Neural cell (in vitro differentiated cells): ENCODE measurements at regions not wholly inside any gene's neighbourhood (a gene's known extent, or its start where the extent isn't known, plus 50 kb on each side); places are given as distances from the start of the nearest gene placed in this dataset.

Source experiments
- H2AFZ ChIP-seq: fragments of 200-600, 300-800 bp; sonication (generic), shearing (Covaris generic); 2 replicates; pipeline ENCODE4 v1.6.0; 2014; ENCODE audit warnings: low read depth, mild to moderate bottlenecking, antibody characterized with exemption, low read length, moderate library complexity
- H3F3A ChIP-seq: fragments of 200-600 bp; shearing (Covaris generic); 2 replicates; pipeline ENCODE4 v1.6.1; 2016; ENCODE audit warnings: mild to moderate bottlenecking, moderate library complexity, mixed read lengths, antibody characterized with exemption, low read length; ENCODE audit not compliant: insufficient read depth, poor library complexity, severe bottlenecking
- H3K27ac ChIP-seq: fragments of 200-600, 300-800 bp; sonication (generic), shearing (Covaris generic); 2 replicates; pipeline ENCODE4 v1.5.1; 2014; ENCODE audit warnings: mild to moderate bottlenecking, low read length, moderate library complexity
- H3K27me3 ChIP-seq: fragments of 300-800, 200-600 bp; sonication (generic), shearing (Covaris generic); 2 replicates; pipeline ENCODE4 v1.6.0; 2014; ENCODE audit warnings: mild to moderate bottlenecking, low read depth, low read length, moderate library complexity; ENCODE audit not compliant: insufficient read depth
- H3K36me3 ChIP-seq: fragments of 300-800, 200-600 bp; sonication (generic), shearing (Covaris generic); 2 replicates; pipeline ENCODE4 v1.5.1; 2014; ENCODE audit warnings: mild to moderate bottlenecking, antibody characterized with exemption, low read length, moderate library complexity; ENCODE audit not compliant: insufficient read depth
- H3K4me2 ChIP-seq: fragments of 300-800, 200-600 bp; sonication (generic), shearing (Covaris generic); 2 replicates; pipeline ENCODE4 v1.6.0; 2014; ENCODE audit warnings: mild to moderate bottlenecking, low read length
- H3K4me3 ChIP-seq: fragments of 300-800, 200-600 bp; sonication (generic), shearing (Covaris generic); 2 replicates; pipeline ENCODE4 v1.5.1; 2014; ENCODE audit warnings: mild to moderate bottlenecking, low read length, moderate library complexity
- H3K79me2 ChIP-seq: fragments of 200-600 bp; shearing (Covaris generic); replicated peaks from 2 replicates; pipeline ENCODE4 v1.6.0; 2014; ENCODE audit warnings: mild to moderate bottlenecking, low read length, moderate library complexity; ENCODE audit not compliant: insufficient read depth
- H3K9ac ChIP-seq: fragments of 300-800, 200-600 bp; sonication (generic), shearing (Covaris generic); 2 replicates; pipeline ENCODE4 v1.6.1; 2016; ENCODE audit warnings: mild to moderate bottlenecking, low read length, mixed read lengths
- H3K9me2 ChIP-seq: fragments of 200-600 bp; shearing (Covaris generic); 2 replicates; pipeline ENCODE4 v1.6.1; 2016; ENCODE audit warnings: mild to moderate bottlenecking, low read length, mixed read lengths; ENCODE audit not compliant: insufficient read depth
- H3K9me3 ChIP-seq: fragments of 200-600, 300-800 bp; sonication (generic), shearing (Covaris generic); 2 replicates; pipeline ENCODE4 v1.6.1; 2016; ENCODE audit warnings: mild to moderate bottlenecking, mixed run types, low read length, moderate library complexity, mixed read lengths
- H4K20me1 ChIP-seq: fragments of 200-600 bp; shearing (Covaris generic); 2 replicates; pipeline ENCODE4 v1.6.1; 2016; ENCODE audit warnings: mild to moderate bottlenecking, mixed run types; ENCODE audit not compliant: insufficient read depth
- CTCF ChIP-seq: fragments of 450-650 bp; IDR thresholded peaks from 2 replicates; pipeline ENCODE4 v1.5.1; 2014; ENCODE audit warnings: antibody characterized with exemption, mild to moderate bottlenecking, moderate library complexity; ENCODE audit not compliant: poor library complexity, severe bottlenecking
- EP300 ChIP-seq: fragments of 450-650 bp; conservative IDR thresholded peaks from 2 replicates; pipeline ENCODE4 v1.6.1; 2014; ENCODE audit warnings: antibody characterized with exemption, mild to moderate bottlenecking, moderate library complexity; ENCODE audit not compliant: poor library complexity, severe bottlenecking
- EZH2 ChIP-seq: fragments of 200-600, 300-800 bp; shearing (Covaris generic), sonication (generic); IDR thresholded peaks from 2 replicates; pipeline ENCODE4 v1.6.1; 2014; ENCODE audit warnings: antibody characterized with exemption, low read length, borderline replicate concordance, mild to moderate bottlenecking; ENCODE audit not compliant: insufficient read depth, poor library complexity, severe bottlenecking
- MXI1 ChIP-seq: fragments of 450-650 bp; conservative IDR thresholded peaks from 2 replicates; pipeline ENCODE4 v1.6.1; 2014; ENCODE audit warnings: antibody characterized with exemption, mild to moderate bottlenecking; ENCODE audit not compliant: poor library complexity, severe bottlenecking
- POLR2AphosphoS5 ChIP-seq: IDR thresholded peaks from 2 replicates; pipeline ENCODE4 v1.6.1; 2012
- RAD21 ChIP-seq: fragments of 450-650 bp; conservative IDR thresholded peaks from 2 replicates; pipeline ENCODE4 v1.6.1; 2014; ENCODE audit warnings: antibody characterized with exemption, mild to moderate bottlenecking, moderate library complexity
- REST ChIP-seq: IDR thresholded peaks from 2 replicates; pipeline ENCODE4 v1.6.1; 2012; ENCODE audit warnings: borderline replicate concordance
- SMC3 ChIP-seq: fragments of 450-650 bp; conservative IDR thresholded peaks from 2 replicates; pipeline ENCODE4 v1.6.1; 2014; ENCODE audit warnings: antibody characterized with exemption, mild to moderate bottlenecking, moderate library complexity; ENCODE audit not compliant: poor library complexity
- TAF1 ChIP-seq: IDR thresholded peaks from 2 replicates; pipeline ENCODE4 v1.6.1; 2012; ENCODE audit warnings: low read depth

GRCh38 chr4:176939445-176939844 lies 146.7 kb upstream of the VEGFC start:
- Histone ChIP-seq H3K36me3 (no peaks in the 10 kb centered on the region), H3K27me3 (no peaks in the 10 kb centered on the region), H2AFZ (no peak overlapping the region), H3K79me2 (no peaks in the 10 kb centered on the region), H3F3A (no peaks in the 10 kb centered on the region), H3K9ac (no peak overlapping the region), H3K27ac (no peak overlapping the region), H3K9me3 (no peaks in the 10 kb centered on the region), H3K4me3 (no peak overlapping the region), H3K4me2 (no peak overlapping the region), H4K20me1 (no peaks in the 10 kb centered on the region), H3K9me2 (no peaks in the 10 kb centered on the region)
- TF ChIP-seq SMC3 = no peak

DNA sequence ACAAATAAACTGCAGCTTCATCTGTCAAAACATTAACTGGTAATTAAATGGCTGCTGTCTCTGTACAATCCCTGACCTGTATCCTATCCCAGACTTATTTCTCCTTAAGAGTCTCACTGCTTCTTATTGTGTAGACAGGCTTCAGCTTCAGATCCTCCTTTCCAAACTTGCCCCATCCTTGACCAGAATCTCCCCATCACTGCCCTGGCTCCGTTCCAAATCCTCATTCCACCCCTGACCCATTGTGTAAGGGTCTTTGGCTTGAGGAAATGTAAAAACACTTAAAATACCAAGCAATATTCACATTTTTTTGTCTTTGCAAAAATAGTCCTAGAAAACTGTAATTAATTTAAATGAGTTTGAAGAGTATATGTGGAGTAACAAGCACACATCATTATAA lies 152.6 kb upstream of the VEGFC start:
- Histone ChIP-seq H3K9me3 (no peaks in the 10 kb centered on the region), H3K27ac (no peak overlapping the region), H3K36me3 (no peaks in the 10 kb centered on the region), H3K79me2 (no peaks in the 10 kb centered on the region), H2AFZ (no peak overlapping the region), H4K20me1 (no peaks in the 10 kb centered on the region), H3F3A (no peaks in the 10 kb centered on the region), H3K4me3 (no peak overlapping the region), H3K9ac (no peak overlapping the region), H3K27me3 (no peaks in the 10 kb centered on the region), H3K9me2 (no peaks in the 10 kb centered on the region), H3K4me2 (no peak overlapping the region)
- no peak for TF ChIP-seq POLR2AphosphoS5

DNA sequence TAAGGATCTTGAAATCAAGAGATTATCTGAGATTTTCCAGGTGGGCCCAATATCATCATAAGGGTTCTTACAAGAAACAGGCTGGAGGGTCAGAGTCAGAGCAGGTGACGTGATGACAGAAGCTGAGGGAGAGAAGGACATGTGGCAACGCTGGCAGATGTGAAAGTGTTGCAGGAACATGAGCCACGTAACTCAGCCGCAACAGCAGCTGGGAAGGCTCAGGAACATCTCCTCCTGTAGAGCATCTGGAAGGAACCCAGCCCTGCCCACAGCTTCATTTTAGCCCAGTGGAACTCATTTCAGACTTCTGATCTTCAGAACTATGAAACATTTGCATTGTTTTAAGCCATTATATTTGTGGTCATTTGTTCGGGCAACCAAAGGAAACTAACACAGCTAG lies 156.3 kb upstream of the VEGFC start:
- TF ChIP-seq SMC3 = no peak
- TF ChIP-seq EZH2 = no peak
- TF ChIP-seq TAF1 = no peak
- no peak for TF ChIP-seq REST
- TF ChIP-seq MXI1 = no peak
- no peak for TF ChIP-seq EP300
- no peak for TF ChIP-seq POLR2AphosphoS5
- no peak for TF ChIP-seq RAD21
- no peak for TF ChIP-seq CTCF

More for the DNA sequence above, 156.3 kb upstream of the VEGFC start:
- Histone ChIP-seq H3F3A (no peaks in the 10 kb centered on the region), H3K9ac (no peak overlapping the region), H2AFZ (no peak overlapping the region), H3K9me2 (no peaks in the 10 kb centered on the region), H4K20me1 (no peaks in the 10 kb centered on the region), H3K4me3 (no peak overlapping the region), H3K27ac (no peak overlapping the region), H3K79me2 (no peaks in the 10 kb centered on the region), H3K9me3 (no peaks in the 10 kb centered on the region), H3K36me3 (no peaks in the 10 kb centered on the region), H3K27me3 (no peaks in the 10 kb centered on the region), H3K4me2 (no peak overlapping the region)
